Ascending aorta (tissue), 2 donors: ENCODE measurements at regions not wholly inside any gene's neighbourhood (a gene's known extent, or its start where the extent isn't known, plus 50 kb on each side); places are given as distances from the start of the nearest gene placed in this dataset.

Experiments used
- DNase-seq, 2 donors: peaks; one replicate each; pipeline ENCODE4 v3.0.0-alpha.2; 2019; ENCODE audit warnings: low spot score in 2 of 2
- H3K27ac ChIP-seq, 2 donors: fragments of 200-600 bp; sonication (generic); one replicate each; pipeline ENCODE4 v1.5.1; 2016 to 2017; ENCODE audit warnings: mild to moderate bottlenecking in 1 of 2
- H3K27me3 ChIP-seq: fragments of 200-600 bp; sonication (generic); one replicate; pipeline ENCODE4 v1.5.1; 2017
- H3K36me3 ChIP-seq, 2 donors: fragments of 200-600 bp; sonication (generic); one replicate each; pipeline ENCODE4 v1.5.1; 2016
- H3K4me1 ChIP-seq, 2 donors: fragments of 200-600 bp; sonication (generic); one replicate each; pipeline ENCODE4 v1.5.1; 2016 to 2017; ENCODE audit warnings: mild to moderate bottlenecking in 1 of 2
- H3K4me3 ChIP-seq, 2 donors: fragments of 200-600 bp; sonication (generic); one replicate each; pipeline ENCODE4 v1.5.1; 2016 to 2017; ENCODE audit warnings: mild to moderate bottlenecking in 1 of 2
- H3K9me3 ChIP-seq, 2 donors: fragments of 200-600 bp; sonication (generic); one replicate each; pipeline ENCODE4 v1.5.1; 2016
- intact Hi-C: fragments of 100-400 bp; cut with DNase I; formaldehyde crosslinking; loops from one replicate; pipeline ENCODE4 v1.15.1; 2023
- TF ChIP-seq, protein P1 (sequence below), 3 experiments: fragments of 200-600 bp in 2 of 3; fragments of 450-650 bp in 1 of 3; sonication (generic) in 2 of 3; IDR thresholded peaks; one replicate each; pipeline ENCODE4 v1.5.1; 2016 to 2019; ENCODE audit warnings: antibody characterized with exemption in 3 of 3, mild to moderate bottlenecking in 1 of 3, moderate library complexity in 1 of 3

DNA sequence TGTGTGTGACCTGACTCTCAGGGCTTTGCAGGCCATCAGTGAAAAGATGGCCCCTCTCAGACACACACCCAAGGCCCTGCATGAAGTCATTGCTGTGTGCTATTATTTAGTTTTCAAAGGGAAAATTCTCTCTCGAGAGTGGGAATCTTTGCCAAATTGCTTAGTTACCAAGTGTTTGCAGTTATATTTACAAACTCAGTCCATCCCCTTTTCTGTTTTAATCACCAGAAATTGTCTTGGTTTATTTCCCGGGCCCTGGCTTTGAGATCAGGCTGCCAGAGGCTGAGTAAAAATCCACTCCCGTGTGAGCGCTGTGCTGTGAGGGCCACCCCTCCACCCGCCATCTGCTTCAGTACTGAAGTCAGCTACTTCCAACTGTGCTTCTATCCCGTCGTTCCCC, 163.1 kb downstream of the SOD2 start:
- intact Hi-C loops = no loop called here
- no peaks in the 10 kb centered on the region for H3K9me3 ChIP-seq
- TF ChIP-seq, protein P1, sequence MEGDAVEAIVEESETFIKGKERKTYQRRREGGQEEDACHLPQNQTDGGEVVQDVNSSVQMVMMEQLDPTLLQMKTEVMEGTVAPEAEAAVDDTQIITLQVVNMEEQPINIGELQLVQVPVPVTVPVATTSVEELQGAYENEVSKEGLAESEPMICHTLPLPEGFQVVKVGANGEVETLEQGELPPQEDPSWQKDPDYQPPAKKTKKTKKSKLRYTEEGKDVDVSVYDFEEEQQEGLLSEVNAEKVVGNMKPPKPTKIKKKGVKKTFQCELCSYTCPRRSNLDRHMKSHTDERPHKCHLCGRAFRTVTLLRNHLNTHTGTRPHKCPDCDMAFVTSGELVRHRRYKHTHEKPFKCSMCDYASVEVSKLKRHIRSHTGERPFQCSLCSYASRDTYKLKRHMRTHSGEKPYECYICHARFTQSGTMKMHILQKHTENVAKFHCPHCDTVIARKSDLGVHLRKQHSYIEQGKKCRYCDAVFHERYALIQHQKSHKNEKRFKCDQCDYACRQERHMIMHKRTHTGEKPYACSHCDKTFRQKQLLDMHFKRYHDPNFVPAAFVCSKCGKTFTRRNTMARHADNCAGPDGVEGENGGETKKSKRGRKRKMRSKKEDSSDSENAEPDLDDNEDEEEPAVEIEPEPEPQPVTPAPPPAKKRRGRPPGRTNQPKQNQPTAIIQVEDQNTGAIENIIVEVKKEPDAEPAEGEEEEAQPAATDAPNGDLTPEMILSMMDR (IDR thresholded peaks at IDR 0.05) = no peak
- H3K36me3 ChIP-seq = no peaks in the 10 kb centered on the region
- no peak overlapping the region for H3K4me3 ChIP-seq
- no peaks in the 10 kb centered on the region for H3K27me3 ChIP-seq
- no peak overlapping the region for H3K27ac ChIP-seq
- DNase-seq = no peak
- H3K4me1 ChIP-seq = peaks cover 0 to 3% of the 10 kb centered on the region in 2 donors

- H3K4me1 ChIP-seq = no peaks in the 10 kb centered on the region
- H3K36me3 ChIP-seq = no peaks in the 10 kb centered on the region
- intact Hi-C loops = no loop called here
- H3K4me3 ChIP-seq = no peak overlapping the region
- H3K27ac ChIP-seq = no peak overlapping the region
- TF ChIP-seq, protein P1 (IDR thresholded peaks at IDR 0.05) = no peak
- H3K9me3 ChIP-seq = no peaks in the 10 kb centered on the region
- no peak for DNase-seq
- no peaks in the 10 kb centered on the region for H3K27me3 ChIP-seq
Observed at GRCh38 chr6:159527351-159527750, 165.7 kb downstream of the SOD2 start.

GRCh38 chr6:159525445-159526025, 167.5 kb downstream of the SOD2 start:
- intact Hi-C loops = no loop called here

GRCh38 chr6:159522877-159523547, 170.0 kb downstream of the SOD2 start:
- no peak for DNase-seq
- no peaks in the 10 kb centered on the region for H3K27me3 ChIP-seq
- H3K4me1 ChIP-seq = no peaks in the 10 kb centered on the region
- no peak overlapping the region for H3K4me3 ChIP-seq
- TF ChIP-seq, protein P1 (IDR thresholded peaks at IDR 0.05) = no peak
- intact Hi-C loops = no loop called here
- no peaks in the 10 kb centered on the region for H3K36me3 ChIP-seq
- no peak overlapping the region for H3K27ac ChIP-seq
- no peaks in the 10 kb centered on the region for H3K9me3 ChIP-seq

More at GRCh38 chr6:159525445-159526025, 167.5 kb downstream of the SOD2 start:
- Histone ChIP-seq H3K4me1 (no peaks in the 10 kb centered on the region), H3K4me3 (no peak overlapping the region), H3K9me3 (no peaks in the 10 kb centered on the region), H3K36me3 (no peaks in the 10 kb centered on the region), H3K27ac (no peak overlapping the region), H3K27me3 (no peaks in the 10 kb centered on the region)
- DNase-seq = no peak
- TF ChIP-seq, protein P1 (IDR thresholded peaks at IDR 0.05) = no peak

DNA sequence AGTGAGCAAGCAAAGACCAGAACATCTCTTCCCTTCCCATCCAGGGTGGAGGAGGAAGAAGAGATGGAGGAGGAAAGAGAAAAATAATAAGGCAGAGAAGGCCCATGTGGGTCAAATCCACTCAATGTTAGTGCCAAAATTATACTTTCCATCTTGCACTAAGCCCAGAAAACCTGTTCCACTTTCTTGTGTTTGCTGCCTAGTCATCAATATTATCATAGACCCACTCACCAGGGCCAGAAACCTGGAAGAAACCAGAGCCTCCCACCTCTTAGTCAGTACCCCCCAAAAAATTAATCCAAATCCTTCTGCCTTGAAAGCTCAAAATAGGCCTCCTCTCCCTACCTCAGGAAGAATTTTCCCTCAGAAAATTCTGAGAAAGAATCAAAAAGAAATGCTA, 171.1 kb downstream of the SOD2 start:
- TF ChIP-seq, protein P1 (IDR thresholded peaks at IDR 0.05) = no peak
- intact Hi-C loops = no loop called here
- H3K4me3 ChIP-seq = no peak overlapping the region
- no peaks in the 10 kb centered on the region for H3K9me3 ChIP-seq
- no peaks in the 10 kb centered on the region for H3K4me1 ChIP-seq
- H3K27ac ChIP-seq = no peak overlapping the region
- no peak for DNase-seq
- no peaks in the 10 kb centered on the region for H3K27me3 ChIP-seq
- H3K36me3 ChIP-seq = no peaks in the 10 kb centered on the region
